HG02970 (cell line): ENCODE measurements at regions not wholly inside any gene's neighbourhood (a gene's known extent, or its start where the extent isn't known, plus 50 kb on each side); places are given as distances from the start of the nearest gene placed in this dataset.

Experiments
- ATAC-seq: cut with Tn5 transposase; IDR thresholded peaks from one replicate; pipeline ENCODE4 v1.9.1; 2021; ENCODE audit warnings: mild to moderate bottlenecking, moderate library complexity, moderate number of reproducible peaks; ENCODE audit not compliant: unreplicated experiment, low FRiP score

- peak; percentile 58 for ATAC-seq
These were observed 144.2 kb upstream of the FBXL4 start for GRCh38 chr6:99091985-99092384.

- ATAC-seq, result no peak
These were observed 132.4 kb upstream of the FBXL4 start for GRCh38 chr6:99080191-99080590.

DNA sequence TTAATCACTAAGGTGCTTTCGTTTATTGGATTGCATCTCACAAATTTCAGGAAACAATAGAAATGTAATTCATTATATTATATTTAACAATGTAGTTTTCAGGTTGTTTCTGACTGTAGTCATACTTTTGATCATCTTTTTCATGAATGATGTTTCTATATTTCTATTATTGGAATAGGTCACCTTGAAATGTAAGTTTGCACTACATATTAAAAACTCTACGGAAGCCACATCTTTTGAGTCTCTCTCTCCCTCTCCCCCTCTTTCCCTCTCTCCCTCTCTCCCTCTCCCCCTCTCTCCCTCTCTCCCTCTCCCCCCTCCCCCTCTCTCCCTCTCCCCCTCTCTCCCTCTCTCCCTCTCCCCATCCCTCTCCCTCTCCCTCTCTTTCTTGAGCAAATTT lies 131.3 kb upstream of the FBXL4 start:
- ATAC-seq, result no peak

GRCh38 chr6:99073223-99073622 lies 125.5 kb upstream of the FBXL4 start:
- no peak for ATAC-seq

GRCh38 chr6:99066044-99066443 lies 118.3 kb upstream of the FBXL4 start:
- ATAC-seq, result no peak

DNA sequence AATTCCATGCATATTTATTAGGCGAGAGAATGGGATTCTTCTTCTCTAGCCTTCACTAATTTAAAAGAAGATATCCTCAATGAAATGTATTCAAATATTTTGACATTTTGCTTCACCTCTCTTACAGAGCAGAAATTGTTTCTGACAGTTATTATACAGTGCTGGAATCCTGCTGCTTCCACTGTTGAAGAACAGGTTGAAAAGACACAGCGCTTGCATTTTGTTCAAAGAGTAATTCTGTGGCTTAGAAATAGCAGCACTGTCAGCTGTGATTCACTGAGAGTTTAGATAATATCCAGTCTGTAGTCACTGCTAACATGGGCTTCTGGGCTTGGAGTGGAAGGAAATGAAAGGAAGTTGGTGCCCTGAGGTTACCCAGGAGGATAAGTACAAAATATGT lies 117.1 kb upstream of the FBXL4 start:
- ATAC-seq, result no peak

DNA sequence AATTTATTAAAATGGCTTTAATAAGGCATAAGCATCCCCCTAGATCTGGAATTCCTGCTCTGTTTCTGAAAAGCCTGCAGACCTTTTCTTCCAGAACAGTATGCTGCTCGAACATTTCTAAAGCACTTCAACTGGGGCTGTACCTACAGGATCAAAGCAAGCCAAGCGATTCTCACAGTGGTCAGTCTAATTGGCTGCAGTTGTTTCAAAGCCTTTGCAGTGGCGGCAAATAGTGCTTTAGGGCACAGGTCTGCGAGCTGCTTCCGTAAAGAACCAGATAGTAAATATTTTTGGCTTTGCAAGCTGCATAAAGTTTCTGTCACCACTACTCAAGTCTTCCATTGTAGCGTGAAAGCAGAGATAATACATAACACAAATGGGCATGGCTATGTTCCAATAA lies 88.9 kb upstream of the FBXL4 start:
- ATAC-seq, result no peak

DNA sequence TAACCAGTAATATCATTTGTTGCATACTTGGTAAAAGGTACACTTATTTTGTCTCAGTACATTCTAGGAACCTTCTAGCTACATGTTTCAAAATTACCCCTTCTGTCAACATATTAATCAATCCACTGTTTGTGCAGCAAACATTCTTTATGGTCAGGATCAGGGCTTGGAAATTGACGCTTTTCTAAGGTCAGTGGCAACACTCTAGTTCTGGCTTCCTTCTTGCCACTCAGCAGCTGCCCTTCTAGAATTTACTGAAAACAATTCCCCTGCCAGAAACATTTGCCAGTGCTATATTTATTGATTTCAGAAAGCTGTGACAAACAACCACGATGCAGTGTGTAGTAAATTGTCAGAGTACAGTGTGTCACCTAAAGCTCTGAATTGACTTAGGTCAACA lies 84.7 kb upstream of the FBXL4 start:
- no peak for ATAC-seq

- ATAC-seq, result no peak
These were observed 84.2 kb upstream of the FBXL4 start for GRCh38 chr6:99031957-99032356.

DNA sequence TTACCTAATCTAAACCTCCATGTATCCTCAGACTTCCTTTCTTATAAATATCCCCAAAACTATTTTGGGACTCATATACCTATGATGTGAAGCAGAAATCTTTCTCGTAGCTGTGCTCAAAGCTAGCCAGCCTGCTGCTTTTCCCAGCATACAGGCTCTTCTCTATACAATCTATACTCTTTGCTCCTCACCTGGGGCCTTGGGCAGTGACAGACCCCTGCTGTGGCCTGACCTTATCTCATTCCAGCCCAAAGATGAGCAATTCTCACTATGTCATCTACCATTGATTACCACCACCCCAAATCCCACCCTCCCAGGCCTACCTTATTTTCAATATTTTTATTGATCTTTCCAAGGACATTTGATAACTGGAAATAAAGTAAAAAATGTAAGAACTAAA lies 83.2 kb upstream of the FBXL4 start:
- ATAC-seq, result no peak

GRCh38 chr6:99026135-99026534 lies 78.4 kb upstream of the FBXL4 start:
- ATAC-seq, result no peak

DNA sequence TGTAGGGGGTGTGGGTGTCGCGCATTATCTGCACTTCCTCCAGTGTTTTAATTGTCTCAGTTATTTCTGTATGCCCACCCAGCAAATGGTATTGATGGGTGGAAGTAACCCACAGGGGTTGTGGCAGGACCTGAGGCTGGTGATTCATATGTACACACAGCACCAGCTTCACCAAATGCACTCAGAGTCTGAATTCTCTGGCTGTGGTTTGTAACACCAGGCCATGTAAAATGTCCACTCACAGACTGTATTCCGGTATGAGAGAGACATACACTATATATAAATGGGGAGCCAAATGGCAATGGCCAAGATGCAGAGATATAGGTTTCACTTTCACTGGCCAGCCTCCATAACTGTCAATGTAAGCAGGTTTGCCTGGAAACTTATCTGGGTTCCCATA lies 76.3 kb upstream of the FBXL4 start:
- no peak for ATAC-seq

DNA sequence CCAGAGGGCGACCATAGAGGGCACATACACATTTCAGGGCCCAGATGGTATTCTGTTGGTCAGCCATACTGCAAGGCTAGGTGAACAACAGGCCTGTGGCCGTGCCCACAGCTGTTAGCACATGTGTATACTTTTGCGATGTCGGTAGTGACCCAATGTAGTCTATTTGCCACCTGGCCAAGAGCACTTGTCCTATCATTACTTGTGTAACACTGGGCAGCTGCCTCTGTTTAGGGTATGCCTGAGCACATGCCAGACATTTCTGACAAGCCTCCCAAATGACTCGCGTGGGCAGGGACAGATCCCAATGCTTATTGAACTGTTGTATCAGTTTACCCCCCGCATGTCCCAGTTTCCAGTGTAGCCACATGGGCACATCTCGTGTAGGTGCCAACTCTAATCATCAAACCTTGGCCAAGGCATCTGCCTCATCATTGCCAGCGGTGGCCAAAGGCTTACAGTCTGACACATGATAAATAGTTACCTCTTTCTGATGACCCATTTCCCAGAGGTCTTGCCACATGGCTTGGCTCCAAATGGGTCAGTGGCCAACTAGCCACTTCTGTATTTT lies 74.4 kb upstream of the FBXL4 start:
- ATAC-seq, result no peak

- ATAC-seq, result no peak
These were observed 71.6 kb upstream of the FBXL4 start for GRCh38 chr6:99019381-99019780.

DNA sequence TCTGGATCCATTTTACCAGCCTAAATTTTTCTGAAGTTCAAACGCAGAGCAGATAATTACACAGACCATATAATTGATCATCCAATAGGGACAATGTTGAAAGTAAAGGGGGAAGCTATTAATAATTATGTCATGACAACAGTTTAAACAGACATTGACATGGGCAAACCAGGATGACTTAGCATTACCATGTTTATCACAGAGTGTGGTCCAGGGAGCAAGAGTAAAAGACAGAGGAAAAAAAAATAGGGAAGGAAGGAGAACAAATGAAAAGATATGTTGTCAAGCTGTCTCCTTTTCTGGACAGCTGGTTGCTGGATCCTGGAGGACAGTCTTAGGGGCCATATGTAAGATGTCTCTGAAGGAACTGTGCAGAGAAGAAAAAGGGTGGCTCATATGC lies 69.4 kb upstream of the FBXL4 start:
- no peak for ATAC-seq

- no peak for ATAC-seq
These were observed 68.6 kb upstream of the FBXL4 start for GRCh38 chr6:99016355-99016754.

- ATAC-seq, result no peak
These were observed 66.3 kb upstream of the FBXL4 start for GRCh38 chr6:99014061-99014460.

GRCh38 chr6:99013661-99014060 lies 65.9 kb upstream of the FBXL4 start:
- no peak for ATAC-seq

DNA sequence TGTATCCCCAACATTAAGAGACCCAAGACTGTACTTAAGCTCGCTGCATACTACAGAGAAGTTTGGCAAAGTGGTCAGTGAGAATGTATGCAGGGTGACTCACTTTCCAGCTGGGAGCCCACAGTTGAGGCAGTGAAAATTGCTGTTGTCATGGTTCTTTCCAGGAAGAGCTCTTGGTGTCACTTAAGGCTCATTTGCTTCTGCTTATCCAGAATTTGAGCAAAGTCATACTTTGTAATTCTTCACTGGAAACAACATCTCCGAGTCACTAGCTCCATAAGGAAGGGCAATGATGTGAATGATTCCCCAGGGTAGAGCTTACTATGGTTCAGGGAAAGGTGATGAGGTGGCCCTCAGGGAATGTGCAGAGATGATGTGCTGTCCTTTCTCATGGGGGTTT lies 65.4 kb upstream of the FBXL4 start:
- no peak for ATAC-seq

DNA sequence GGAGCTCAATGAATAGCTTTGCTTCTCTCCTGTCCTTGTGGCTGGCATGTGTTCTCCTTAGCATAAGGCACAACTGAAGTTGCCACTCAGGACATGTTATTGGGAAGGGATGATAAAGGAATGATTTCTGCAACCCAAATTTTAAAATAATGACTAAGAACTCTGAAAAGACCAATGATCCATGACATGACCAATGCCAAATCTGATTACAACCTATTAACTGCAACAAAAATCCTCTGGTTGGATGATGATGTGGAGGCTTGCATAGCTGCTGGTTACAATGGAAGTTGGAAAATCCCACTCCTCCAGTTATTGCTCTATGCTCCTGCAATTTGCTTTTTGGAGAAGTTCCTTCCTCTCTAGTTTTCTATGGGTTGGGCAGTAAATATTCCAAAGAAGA lies 63.4 kb upstream of the FBXL4 start:
- no peak for ATAC-seq

GRCh38 chr6:99002831-99003230 lies 55.1 kb upstream of the FBXL4 start:
- ATAC-seq, result no peak

DNA sequence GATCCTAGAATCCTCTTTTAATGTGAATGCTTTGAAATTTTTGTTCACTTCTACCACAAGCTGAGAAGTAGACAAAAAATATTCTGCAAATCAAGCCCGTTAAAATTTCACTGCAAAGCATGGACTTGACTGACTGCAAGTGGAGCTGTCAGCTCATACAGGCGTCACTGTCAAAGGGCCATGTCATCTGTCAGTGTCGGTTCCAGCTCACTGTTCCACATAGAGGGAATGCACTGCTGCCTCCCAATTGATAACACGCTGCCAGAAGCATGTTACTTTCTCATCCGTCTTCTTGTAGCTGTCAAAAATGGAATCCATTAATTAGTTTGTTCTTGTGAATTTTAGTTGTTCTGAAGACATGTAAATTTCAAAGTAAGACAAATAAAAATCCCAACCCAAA lies 50.4 kb upstream of the FBXL4 start:
- no peak for ATAC-seq
